Stimulated activated CD4-positive, alpha-beta T cell treated with anti-CD3 and anti-CD28 coated beads, Interleukin-4, amount 100 ng/mL, for 48 hours (primary cell): ENCODE measurements at regions not wholly inside any gene's neighbourhood (a gene's known extent, or its start where the extent isn't known, plus 50 kb on each side); places are given as distances from the start of the nearest gene placed in this dataset.
"Not testable (repeated sequence)": the region's sequence is repeated elsewhere in the genome, so short reads cannot be mapped to it uniquely, and the experiment has no call there.

Experiments
- DNase-seq, 2 donors: peaks; one replicate each; pipeline ENCODE4 v3.0.0-alpha.2; 2020; ENCODE audit warnings: low read depth in 2 of 2

- DNase-seq = no peak
These were observed 384.7 kb upstream of the MAN1A1 start for GRCh38 chr6:119734227-119734626.

- no peak for DNase-seq
These were observed 379.4 kb upstream of the MAN1A1 start for GRCh38 chr6:119728935-119729334.

- no peak for DNase-seq
These were observed 378.7 kb upstream of the MAN1A1 start for GRCh38 chr6:119728220-119728750.

- DNase-seq = no peak
These were observed 378.1 kb upstream of the MAN1A1 start for GRCh38 chr6:119727504-119728219.

GRCh38 chr6:119726912-119727311 is 377.4 kb upstream of the MAN1A1 start:
- not testable (repeated sequence) for DNase-seq

- no peak for DNase-seq
These were observed 376.5 kb upstream of the MAN1A1 start for GRCh38 chr6:119726086-119726485.

- no peak for DNase-seq
These were observed 370.6 kb upstream of the MAN1A1 start for GRCh38 chr6:119720160-119720559.

- DNase-seq = no peak
These were observed 368.4 kb upstream of the MAN1A1 start for GRCh38 chr6:119717942-119718341.

- no peak for DNase-seq
These were observed 367.2 kb upstream of the MAN1A1 start for GRCh38 chr6:119716668-119717270.

- DNase-seq = no peak
These were observed 364.3 kb upstream of the MAN1A1 start for GRCh38 chr6:119713903-119714302.

- DNase-seq = no peak
These were observed 337.1 kb upstream of the MAN1A1 start for GRCh38 chr6:119686644-119687043.

- DNase-seq = no peak
These were observed 336.7 kb upstream of the MAN1A1 start for GRCh38 chr6:119686240-119686639.

GRCh38 chr6:119683671-119684070 is 334.1 kb upstream of the MAN1A1 start:
- DNase-seq = no peak

- DNase-seq = no peak
These were observed 333.5 kb upstream of the MAN1A1 start for GRCh38 chr6:119683031-119683430.

GRCh38 chr6:119678961-119679360 is 329.4 kb upstream of the MAN1A1 start:
- DNase-seq = no peak

- DNase-seq = no peak
These were observed 327.8 kb upstream of the MAN1A1 start for GRCh38 chr6:119677384-119677783.

- DNase-seq = no peak
These were observed 327.4 kb upstream of the MAN1A1 start for GRCh38 chr6:119676961-119677360.

- no peak for DNase-seq
These were observed 326.7 kb upstream of the MAN1A1 start for GRCh38 chr6:119676230-119676629.

GRCh38 chr6:119673741-119674140 is 324.2 kb upstream of the MAN1A1 start:
- no peak for DNase-seq

GRCh38 chr6:119672725-119673124 is 323.2 kb upstream of the MAN1A1 start:
- no peak for DNase-seq

GRCh38 chr6:119671105-119671504 is 321.5 kb upstream of the MAN1A1 start:
- DNase-seq = no peak

- no peak for DNase-seq
These were observed 319.7 kb upstream of the MAN1A1 start for GRCh38 chr6:119669221-119669620.

GRCh38 chr6:119665432-119665831 is 315.9 kb upstream of the MAN1A1 start:
- DNase-seq = not testable (repeated sequence)
